CD4-positive, alpha-beta T cell treated with Interleukin-17A for 4 hours (primary cell): ENCODE measurements at regions not wholly inside any gene's neighbourhood (a gene's known extent, or its start where the extent isn't known, plus 50 kb on each side); places are given as distances from the start of the nearest gene placed in this dataset.
"Not testable (repeated sequence)": the region's sequence is repeated elsewhere in the genome, so short reads cannot be mapped to it uniquely, and the experiment has no call there.

ENCODE experiments used
- DNase-seq: peaks from one replicate; pipeline ENCODE4 v3.0.0-alpha.2; 2020; ENCODE audit warnings: mixed read lengths

- DNase-seq = no peak
Measured at GRCh38 chr11:37849706-37850105, 1251.7 kb upstream of the RAG2 start.

GRCh38 chr11:37843603-37844002 is 1245.6 kb upstream of the RAG2 start:
- DNase-seq = no peak

GRCh38 chr11:37841016-37841415 is 1243.0 kb upstream of the RAG2 start:
- DNase-seq = no peak

GRCh38 chr11:37840345-37840744 is 1242.3 kb upstream of the RAG2 start:
- DNase-seq = not testable (repeated sequence)

- no peak for DNase-seq
Measured at GRCh38 chr11:37830529-37830928, 1232.5 kb upstream of the RAG2 start.

- DNase-seq = no peak
Measured at GRCh38 chr11:37817727-37818270, 1219.8 kb upstream of the RAG2 start.

GRCh38 chr11:37812281-37812880 is 1214.3 kb upstream of the RAG2 start:
- no peak for DNase-seq

GRCh38 chr11:37811349-37811748 is 1213.3 kb upstream of the RAG2 start:
- no peak for DNase-seq

- DNase-seq = no peak
Measured at GRCh38 chr11:37804666-37805065, 1206.6 kb upstream of the RAG2 start.

- DNase-seq = no peak
Measured at GRCh38 chr11:37788141-37788877, 1190.3 kb upstream of the RAG2 start.

- no peak for DNase-seq
Measured at GRCh38 chr11:37786214-37786755, 1188.2 kb upstream of the RAG2 start.

- no peak for DNase-seq
Measured at GRCh38 chr11:37774441-37774840, 1176.4 kb upstream of the RAG2 start.

- no peak for DNase-seq
Measured at GRCh38 chr11:37770145-37770544, 1172.1 kb upstream of the RAG2 start.

GRCh38 chr11:37762079-37762478 is 1164.0 kb upstream of the RAG2 start:
- no peak for DNase-seq

GRCh38 chr11:37755521-37755920 is 1157.5 kb upstream of the RAG2 start:
- DNase-seq = no peak

- no peak for DNase-seq
Measured at GRCh38 chr11:37748641-37749040, 1150.6 kb upstream of the RAG2 start.

GRCh38 chr11:37747121-37747520 is 1149.1 kb upstream of the RAG2 start:
- no peak for DNase-seq

GRCh38 chr11:37727371-37727770 is 1129.3 kb upstream of the RAG2 start:
- no peak for DNase-seq

- DNase-seq = no peak
Measured at GRCh38 chr11:37724315-37724714, 1126.3 kb upstream of the RAG2 start.

GRCh38 chr11:37721485-37721884 is 1123.4 kb upstream of the RAG2 start:
- DNase-seq = no peak

- DNase-seq = no peak
Measured at GRCh38 chr11:37718431-37718999, 1120.5 kb upstream of the RAG2 start.

GRCh38 chr11:37712251-37712650 is 1114.2 kb upstream of the RAG2 start:
- no peak for DNase-seq

GRCh38 chr11:37710031-37710430 is 1112.0 kb upstream of the RAG2 start:
- no peak for DNase-seq

GRCh38 chr11:37704791-37705190 is 1106.8 kb upstream of the RAG2 start:
- no peak for DNase-seq
